ENCODE measurements at regions not wholly inside any gene's neighbourhood (a gene's known extent, or its start where the extent isn't known, plus 50 kb on each side); places are given as distances from the start of the nearest gene placed in this dataset.
"Not testable (repeated sequence)": the region's sequence is repeated elsewhere in the genome, so short reads cannot be mapped to it uniquely, and the experiment has no call there.

GRCh38 chr18:76619261-76619620, 124.2 kb upstream of the ZNF516 start:
- H3K4me3 Mint-ChIP-seq, result peak overlapping the region in 6 of 10 donors; percentile 24 to 56 (median 34)
- no peaks in the 10 kb centered on the region for H3K36me3 Mint-ChIP-seq
- H3K27me3 Mint-ChIP-seq, result peaks cover 9 to 38% (median 30%) of the 10 kb centered on the region in 5 donors
- H3K4me1 Mint-ChIP-seq, result peaks cover 4 to 19% (median 10%) of the 10 kb centered on the region in 4 donors
- POLR2A ChIA-PET, result no interaction called here
- H3K9me3 Mint-ChIP-seq, result no peaks in the 10 kb centered on the region
- no peak for ATAC-seq
- peak overlapping the region in 1 of 10 donors; percentile 42 for H3K27ac Mint-ChIP-seq
- no peak for DNase-seq

- Mint-ChIP-seq H3K9me3 (no peaks in the 10 kb centered on the region), H3K27me3 (peaks cover 9 to 33% (median 30%) of the 10 kb centered on the region in 5 donors), H3K27ac (no peak overlapping the region), H3K4me3 (no peak overlapping the region), H3K36me3 (no peaks in the 10 kb centered on the region), H3K4me1 (peaks cover 4 to 19% (median 10%) of the 10 kb centered on the region in 4 donors)
- POLR2A ChIA-PET, result no interaction called here
- no peak for DNase-seq
- no peak for ATAC-seq
Measured at GRCh38 chr18:76618721-76619120, 123.7 kb upstream of the ZNF516 start.

- POLR2A ChIA-PET, result no interaction called here
- no peaks in the 10 kb centered on the region for H3K9me3 Mint-ChIP-seq
Measured at GRCh38 chr18:76616373-76616772, 121.3 kb upstream of the ZNF516 start.

GRCh38 chr18:76615065-76615733, 120.2 kb upstream of the ZNF516 start:
- H3K27ac Mint-ChIP-seq, result no peak overlapping the region
- POLR2A ChIA-PET, result no interaction called here
- DNase-seq (no peak), ATAC-seq (no peak)
- no peak overlapping the region for H3K4me3 Mint-ChIP-seq
- H3K9me3 Mint-ChIP-seq, result no peaks in the 10 kb centered on the region
- H3K4me1 Mint-ChIP-seq, result peaks cover under 1 to 4% (median 2%) of the 10 kb centered on the region in 4 donors
- H3K27me3 Mint-ChIP-seq, result peaks cover 5 to 33% (median 23%) of the 10 kb centered on the region in 5 donors
- no peaks in the 10 kb centered on the region for H3K36me3 Mint-ChIP-seq

More at GRCh38 chr18:76616373-76616772, 121.3 kb upstream of the ZNF516 start:
- ATAC-seq, result no peak
- H3K4me1 Mint-ChIP-seq, result peaks cover 4 to 13% (median 8%) of the 10 kb centered on the region in 4 donors
- no peaks in the 10 kb centered on the region for H3K36me3 Mint-ChIP-seq
- H3K27ac Mint-ChIP-seq, result no peak overlapping the region
- H3K4me3 Mint-ChIP-seq, result no peak overlapping the region
- H3K27me3 Mint-ChIP-seq, result peaks cover 5 to 37% (median 23%) of the 10 kb centered on the region in 5 donors
- DNase-seq, result no peak

- H3K27ac Mint-ChIP-seq, result no peak overlapping the region
- no peak overlapping the region for H3K4me3 Mint-ChIP-seq
- no peaks in the 10 kb centered on the region for H3K4me1 Mint-ChIP-seq
- POLR2A ChIA-PET, result no interaction called here
- no peak for DNase-seq
- H3K36me3 Mint-ChIP-seq, result no peaks in the 10 kb centered on the region
- no peaks in the 10 kb centered on the region for H3K9me3 Mint-ChIP-seq
- ATAC-seq, result no peak
- H3K27me3 Mint-ChIP-seq, result peaks cover 2 to 29% (median 23%) of the 10 kb centered on the region in 5 donors
Measured at GRCh38 chr18:76613755-76614120, 118.7 kb upstream of the ZNF516 start.

- no peak overlapping the region for H3K4me3 Mint-ChIP-seq
- no peaks in the 10 kb centered on the region for H3K4me1 Mint-ChIP-seq
- H3K27ac Mint-ChIP-seq, result no peak overlapping the region
- POLR2A ChIA-PET, result no interaction called here
- no peak for ATAC-seq
- no peak for DNase-seq
- peaks cover 2 to 24% (median 19%) of the 10 kb centered on the region in 5 donors for H3K27me3 Mint-ChIP-seq
- H3K9me3 Mint-ChIP-seq, result no peaks in the 10 kb centered on the region
- H3K36me3 Mint-ChIP-seq, result no peaks in the 10 kb centered on the region
Measured at GRCh38 chr18:76613053-76613754, 118.2 kb upstream of the ZNF516 start.

GRCh38 chr18:76611750-76612045, 116.7 kb upstream of the ZNF516 start:
- POLR2A ChIA-PET, H3K9me3 Mint-ChIP-seq, H3K36me3 Mint-ChIP-seq, DNase-seq, H3K4me1 Mint-ChIP-seq, H3K4me3 Mint-ChIP-seq, ATAC-seq, H3K27ac Mint-ChIP-seq: not testable (repeated sequence)
- H3K27me3 Mint-ChIP-seq, result peaks cover 0 to 19% (median 11%) of the 10 kb centered on the region in 5 donors

GRCh38 chr18:76610933-76611749, 116.1 kb upstream of the ZNF516 start:
- Mint-ChIP-seq H3K4me1 (no peaks in the 10 kb centered on the region), H3K36me3 (no peaks in the 10 kb centered on the region), H3K9me3 (no peaks in the 10 kb centered on the region), H3K27ac (no peak overlapping the region), H3K27me3 (peaks cover 0 to 19% (median 11%) of the 10 kb centered on the region in 5 donors), H3K4me3 (no peak overlapping the region)
- DNase-seq (no peak), ATAC-seq (no peak)
- POLR2A ChIA-PET, result no interaction called here

GRCh38 chr18:76610012-76610411, 115.0 kb upstream of the ZNF516 start:
- Mint-ChIP-seq H3K27ac (no peak overlapping the region), H3K4me3 (no peak overlapping the region), H3K9me3 (no peaks in the 10 kb centered on the region), H3K27me3 (peaks cover 0 to 11% (median 9%) of the 10 kb centered on the region in 5 donors), H3K36me3 (no peaks in the 10 kb centered on the region), H3K4me1 (no peaks in the 10 kb centered on the region)
- ATAC-seq, result no peak
- POLR2A ChIA-PET, result no interaction called here
- no peak for DNase-seq

- no peaks in the 10 kb centered on the region for H3K9me3 Mint-ChIP-seq
- no peak overlapping the region for H3K4me3 Mint-ChIP-seq
- DNase-seq (no peak), ATAC-seq (no peak)
- no peaks in the 10 kb centered on the region for H3K36me3 Mint-ChIP-seq
- peaks cover 0 to 4% (median 0%) of the 10 kb centered on the region in 5 donors for H3K27me3 Mint-ChIP-seq
- H3K4me1 Mint-ChIP-seq, result no peaks in the 10 kb centered on the region
- no peak overlapping the region for H3K27ac Mint-ChIP-seq
- POLR2A ChIA-PET, result no interaction called here
Measured at GRCh38 chr18:76605341-76605929, 110.4 kb upstream of the ZNF516 start.

GRCh38 chr18:76604935-76605240, 109.8 kb upstream of the ZNF516 start:
- Mint-ChIP-seq H3K36me3 (no peaks in the 10 kb centered on the region), H3K27ac (no peak overlapping the region), H3K27me3 (peaks cover 0 to 4% (median 0%) of the 10 kb centered on the region in 5 donors), H3K4me3 (no peak overlapping the region), H3K9me3 (no peaks in the 10 kb centered on the region), H3K4me1 (no peaks in the 10 kb centered on the region)
- ATAC-seq (no peak), DNase-seq (no peak)
- POLR2A ChIA-PET, result no interaction called here

- Mint-ChIP-seq H3K4me3 (no peak overlapping the region), H3K27ac (no peak overlapping the region)
- DNase-seq, result no peak
Measured at GRCh38 chr18:76604108-76604934, 109.3 kb upstream of the ZNF516 start.

More at GRCh38 chr18:76604108-76604934, 109.3 kb upstream of the ZNF516 start:
- Mint-ChIP-seq H3K27me3 (peaks cover 0 to under 1% (median 0%) of the 10 kb centered on the region in 5 donors), H3K9me3 (no peaks in the 10 kb centered on the region), H3K36me3 (no peaks in the 10 kb centered on the region), H3K4me1 (peaks cover 0 to under 1% (median 0%) of the 10 kb centered on the region in 4 donors)
- no peak for ATAC-seq
- POLR2A ChIA-PET, result no interaction called here
